SK-N-SH (cell line): ENCODE measurements at regions not wholly inside any gene's neighbourhood (a gene's known extent, or its start where the extent isn't known, plus 50 kb on each side); places are given as distances from the start of the nearest gene placed in this dataset.
"Not testable (repeated sequence)": the region's sequence is repeated elsewhere in the genome, so short reads cannot be mapped to it uniquely, and the experiment has no call there.

ENCODE experiments used
- CTCF ChIP-seq: fragments of 200-600 bp; sonication (generic); IDR thresholded peaks from 2 replicates; pipeline ENCODE4 v1.6.1; 2017; ENCODE audit warnings: antibody characterized with exemption, mild to moderate bottlenecking, moderate library complexity
- FOXM1 ChIP-seq: IDR thresholded peaks from 2 replicates; pipeline ENCODE4 v1.4.0; 2012; ENCODE audit warnings: low read depth, mild to moderate bottlenecking
- IRF3 ChIP-seq: fragments of 150-350 bp; IDR thresholded peaks from 2 replicates; pipeline ENCODE4 v1.6.1; 2016; ENCODE audit warnings: mild to moderate bottlenecking, low read depth, low read length
- POLR2AphosphoS5 ChIP-seq: IDR thresholded peaks from 2 replicates; pipeline ENCODE4 v1.6.1; 2012; ENCODE audit warnings: low read depth, low read length
- RFX5 ChIP-seq: IDR thresholded peaks from 2 replicates; pipeline ENCODE4 v1.6.1; 2012; ENCODE audit warnings: mild to moderate bottlenecking, improper control_type of control experiment, low read length
- TAF1 ChIP-seq: IDR thresholded peaks from 2 replicates; pipeline ENCODE4 v1.6.1; 2012; ENCODE audit warnings: low read depth, mild to moderate bottlenecking, low read length, moderate library complexity, borderline replicate concordance

GRCh38 chr6:60758725-60759124 lies 1527.3 kb downstream of the KHDRBS2 start:
- not testable (repeated sequence) for TF ChIP-seq CTCF, IRF3, POLR2AphosphoS5, FOXM1, TAF1, RFX5
